ENCODE measurements at regions not wholly inside any gene's neighbourhood (a gene's known extent, or its start where the extent isn't known, plus 50 kb on each side); places are given as distances from the start of the nearest gene placed in this dataset.

GRCh38 chr10:76727038-76727437 is 910.6 kb downstream of the KCNMA1 start:
- Histone ChIP-seq H3K27ac (ENCODE audit: extremely low read depth, low read depth, low read length) (no peak overlapping the region), H3K9ac (ENCODE audit: insufficient read depth in 1 of 2, low read depth in 2 of 2, low read length in 2 of 2) (no peak overlapping the region), H4K20me1 (replicated peaks; ENCODE audit: control insufficient read depth, insufficient read depth, low read length) (no peaks in the 10 kb centered on the region), H3K4me3 (no peak overlapping the region), H3K79me2 (ENCODE audit: control insufficient read depth, insufficient read depth, low read length) (no peaks in the 10 kb centered on the region), H3K36me3 (ENCODE audit: control insufficient read depth, insufficient read depth, low read length) (no peaks in the 10 kb centered on the region), H3K4me2 (ENCODE audit: insufficient read depth, low read length) (no peak overlapping the region), H2AFZ (ENCODE audit: low read depth, low read length) (no peak overlapping the region), H3K9me3 (replicated peaks; ENCODE audit: control insufficient read depth, insufficient read depth, low read depth, low read length) (no peaks in the 10 kb centered on the region), H3K4me1 (replicated peaks in 1 of 2; ENCODE audit: control insufficient read depth in 2 of 2, insufficient read depth in 2 of 2, low read length in 2 of 2) (no peaks in the 10 kb centered on the region), H3K9me1 (ENCODE audit: control insufficient read depth, insufficient read depth, low read length) (no peaks in the 10 kb centered on the region), H3K27me3 (ENCODE audit: control insufficient read depth in 2 of 2, insufficient read depth in 2 of 2, low read length in 2 of 2) (no peaks in the 10 kb centered on the region)
- in situ Hi-C loops (cut with MboI) (no loop called here), intact Hi-C loops (cut with micrococcal nuclease) (no loop called here)
- no peak for TF ChIP-seq ILF3 (IDR thresholded peaks at IDR 0.05; ENCODE audit: borderline replicate concordance)
- no peak for TF ChIP-seq TBP (optimal IDR thresholded peaks at IDR 0.05; ENCODE audit: low read depth, low read length)
- no peak for TF ChIP-seq RHOXF2B (CRISPR knock-in tag; conservative IDR thresholded peaks at IDR 0.05)
- TF ChIP-seq HBP1 (CRISPR knock-in tag; IDR thresholded peaks at IDR 0.05) = no peak
- TF ChIP-seq ZNF518B (CRISPR knock-in tag; IDR thresholded peaks at IDR 0.05) = no peak
- TF ChIP-seq PHTF2 (CRISPR knock-in tag; IDR thresholded peaks at IDR 0.05) = no peak
- TF ChIP-seq ELK3 (CRISPR knock-in tag; IDR thresholded peaks at IDR 0.05) = no peak
- no peak for TF ChIP-seq CBFB (CRISPR knock-in tag; IDR thresholded peaks at IDR 0.05)
- 6% methylated on average over 2 of the region's 2 CpGs for WGBS (ENCODE audit: insufficient coverage, low coverage, missing lambda C conversion rate)
- DNase-seq (ENCODE audit: extremely low read depth in 1 of 4, low spot score in 3 of 4) = no peak
- CTCF ChIA-PET (ENCODE audit: low intra/inter-chr PET ratio) = no interaction called here
- no peak for ATAC-seq
- BruUV-seq (replicated peaks) = no TSS peak
- no peak for FAIRE-seq
- POLR2A ChIA-PET = no interaction called here

Data from K562 (cell line).